ENCODE measurements at regions not wholly inside any gene's neighbourhood (a gene's known extent, or its start where the extent isn't known, plus 50 kb on each side); places are given as distances from the start of the nearest gene placed in this dataset.

GRCh38 chr2:155357172-155357571 lies 658.7 kb downstream of the KCNJ3 start:
- Histone ChIP-seq H3K27me3 (ENCODE audit: control insufficient read depth, insufficient read depth, low read length) (no peaks in the 10 kb centered on the region), H3K36me3 (ENCODE audit: control insufficient read depth, insufficient read depth, low read length) (no peaks in the 10 kb centered on the region), H3K4me3 (ENCODE audit: low read depth, low read length) (no peak overlapping the region)
- DNase-seq (ENCODE audit: low read depth) (no peak), FAIRE-seq (no peak)
- no peak for TF ChIP-seq CTCF (IDR thresholded peaks at IDR 0.05; ENCODE audit: insufficient read depth, low read length, severe bottlenecking)

- DNase-seq (ENCODE audit: low read depth) (no peak), FAIRE-seq (no peak)
- TF ChIP-seq CTCF (IDR thresholded peaks at IDR 0.05; ENCODE audit: insufficient read depth, low read length, severe bottlenecking), result no peak
- no peaks in the 10 kb centered on the region for H3K36me3 ChIP-seq (ENCODE audit: control insufficient read depth, insufficient read depth, low read length)
- H3K27me3 ChIP-seq (ENCODE audit: control insufficient read depth, insufficient read depth, low read length), result no peaks in the 10 kb centered on the region
- no peak overlapping the region for H3K4me3 ChIP-seq (ENCODE audit: low read depth, low read length)
Observed at GRCh38 chr2:155356250-155356649, 657.8 kb downstream of the KCNJ3 start.

GRCh38 chr2:155350783-155351580 lies 652.5 kb downstream of the KCNJ3 start:
- DNase-seq (ENCODE audit: low read depth), result no peak
- no peak for TF ChIP-seq CTCF (IDR thresholded peaks at IDR 0.05; ENCODE audit: insufficient read depth, low read length, severe bottlenecking)
- no peak for FAIRE-seq

GRCh38 chr2:155332016-155332415 lies 633.5 kb downstream of the KCNJ3 start:
- no peak overlapping the region for H3K4me3 ChIP-seq (ENCODE audit: low read depth, low read length)
- FAIRE-seq (no peak), DNase-seq (ENCODE audit: low read depth) (no peak)
- no peaks in the 10 kb centered on the region for H3K36me3 ChIP-seq (ENCODE audit: control insufficient read depth, insufficient read depth, low read length)
- TF ChIP-seq CTCF (IDR thresholded peaks at IDR 0.05; ENCODE audit: insufficient read depth, low read length, severe bottlenecking), result no peak
- H3K27me3 ChIP-seq (ENCODE audit: control insufficient read depth, insufficient read depth, low read length), result no peaks in the 10 kb centered on the region

More at GRCh38 chr2:155350783-155351580, 652.5 kb downstream of the KCNJ3 start:
- H3K36me3 ChIP-seq (ENCODE audit: control insufficient read depth, insufficient read depth, low read length), result no peaks in the 10 kb centered on the region
- no peak overlapping the region for H3K4me3 ChIP-seq (ENCODE audit: low read depth, low read length)
- H3K27me3 ChIP-seq (ENCODE audit: control insufficient read depth, insufficient read depth, low read length), result no peaks in the 10 kb centered on the region

- H3K27me3 ChIP-seq (ENCODE audit: control insufficient read depth, insufficient read depth, low read length), result no peaks in the 10 kb centered on the region
- no peak overlapping the region for H3K4me3 ChIP-seq (ENCODE audit: low read depth, low read length)
- DNase-seq (ENCODE audit: low read depth) (no peak), FAIRE-seq (no peak)
- H3K36me3 ChIP-seq (ENCODE audit: control insufficient read depth, insufficient read depth, low read length), result no peaks in the 10 kb centered on the region
- no peak for TF ChIP-seq CTCF (IDR thresholded peaks at IDR 0.05; ENCODE audit: insufficient read depth, low read length, severe bottlenecking)
Observed at GRCh38 chr2:155320236-155320635, 621.7 kb downstream of the KCNJ3 start.

GRCh38 chr2:155318710-155319109 lies 620.2 kb downstream of the KCNJ3 start:
- H3K36me3 ChIP-seq (ENCODE audit: control insufficient read depth, insufficient read depth, low read length), result no peaks in the 10 kb centered on the region
- H3K4me3 ChIP-seq (ENCODE audit: low read depth, low read length), result no peak overlapping the region
- TF ChIP-seq CTCF (IDR thresholded peaks at IDR 0.05; ENCODE audit: insufficient read depth, low read length, severe bottlenecking), result no peak
- DNase-seq (ENCODE audit: low read depth) (no peak), FAIRE-seq (no peak)
- no peaks in the 10 kb centered on the region for H3K27me3 ChIP-seq (ENCODE audit: control insufficient read depth, insufficient read depth, low read length)

All from bronchial epithelial cell (primary cell).